Lower leg skin (tissue), 3 donors: ENCODE measurements at regions not wholly inside any gene's neighbourhood (a gene's known extent, or its start where the extent isn't known, plus 50 kb on each side); places are given as distances from the start of the nearest gene placed in this dataset.

Experiments
- CTCF ChIP-seq, 3 donors: fragments of 450-650 bp; IDR thresholded peaks; one replicate each; pipeline ENCODE4 v1.5.1; 2016; ENCODE audit warnings: antibody characterized with exemption in 3 of 3, mild to moderate bottlenecking in 3 of 3, moderate library complexity in 2 of 3
- POLR2A ChIP-seq, 2 donors: fragments of 450-650 bp; IDR thresholded peaks; one replicate each; pipeline ENCODE4 v1.6.1; 2016 to 2017; ENCODE audit warnings: antibody characterized with exemption in 2 of 2, mild to moderate bottlenecking in 1 of 2, moderate library complexity in 1 of 2

- TF ChIP-seq CTCF (IDR thresholded peaks at IDR 0.05) (no peak), POLR2A (IDR thresholded peaks at IDR 0.05) (no peak)
Observed at GRCh38 chr1:200267937-200268336, 141.9 kb downstream of the ZNF281 start.
